ENCODE measurements at regions not wholly inside any gene's neighbourhood (a gene's known extent, or its start where the extent isn't known, plus 50 kb on each side); places are given as distances from the start of the nearest gene placed in this dataset.

DNA sequence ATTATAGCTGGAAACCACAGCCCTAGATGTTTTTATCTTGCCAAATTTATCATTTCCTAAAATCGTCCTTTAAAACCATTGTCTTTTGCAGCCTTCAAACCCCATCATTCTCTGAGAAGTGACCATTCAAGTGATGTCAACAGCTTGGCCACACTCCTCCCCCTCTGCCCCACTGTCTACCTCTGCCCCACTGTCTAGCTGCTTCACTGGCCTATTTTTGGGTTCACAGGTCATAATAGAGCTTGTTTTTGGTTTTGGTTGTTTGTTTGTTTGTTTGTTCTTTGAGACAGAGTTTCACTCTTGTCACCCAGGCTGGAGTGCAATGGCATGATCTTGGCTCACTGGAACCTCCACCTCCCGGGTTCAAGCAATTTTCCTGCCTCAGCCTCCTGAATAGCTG lies 93.2 kb upstream of the IL12A start:
- TF ChIP-seq POLR2AphosphoS5 (IDR thresholded peaks at IDR 0.05; ENCODE audit: low read depth, low read length) (no peak), POLR2A (IDR thresholded peaks at IDR 0.05; ENCODE audit: low read depth, low read length) (no peak), TAF1 (IDR thresholded peaks at IDR 0.05; ENCODE audit: borderline replicate concordance, low read depth, low read length) (no peak)

All from GM12892 (cell line).